Non-pigmented ciliary epithelial cell (primary cell): ENCODE measurements at regions not wholly inside any gene's neighbourhood (a gene's known extent, or its start where the extent isn't known, plus 50 kb on each side); places are given as distances from the start of the nearest gene placed in this dataset.

ENCODE experiments used
- DNase-seq: peaks from one replicate; pipeline ENCODE4 v3.0.0-alpha.2; 2010; ENCODE audit warnings: low read depth

- DNase-seq: no peak
Measured at GRCh38 chr2:15780912-15781574, 159.3 kb upstream of the MYCN start.

DNA sequence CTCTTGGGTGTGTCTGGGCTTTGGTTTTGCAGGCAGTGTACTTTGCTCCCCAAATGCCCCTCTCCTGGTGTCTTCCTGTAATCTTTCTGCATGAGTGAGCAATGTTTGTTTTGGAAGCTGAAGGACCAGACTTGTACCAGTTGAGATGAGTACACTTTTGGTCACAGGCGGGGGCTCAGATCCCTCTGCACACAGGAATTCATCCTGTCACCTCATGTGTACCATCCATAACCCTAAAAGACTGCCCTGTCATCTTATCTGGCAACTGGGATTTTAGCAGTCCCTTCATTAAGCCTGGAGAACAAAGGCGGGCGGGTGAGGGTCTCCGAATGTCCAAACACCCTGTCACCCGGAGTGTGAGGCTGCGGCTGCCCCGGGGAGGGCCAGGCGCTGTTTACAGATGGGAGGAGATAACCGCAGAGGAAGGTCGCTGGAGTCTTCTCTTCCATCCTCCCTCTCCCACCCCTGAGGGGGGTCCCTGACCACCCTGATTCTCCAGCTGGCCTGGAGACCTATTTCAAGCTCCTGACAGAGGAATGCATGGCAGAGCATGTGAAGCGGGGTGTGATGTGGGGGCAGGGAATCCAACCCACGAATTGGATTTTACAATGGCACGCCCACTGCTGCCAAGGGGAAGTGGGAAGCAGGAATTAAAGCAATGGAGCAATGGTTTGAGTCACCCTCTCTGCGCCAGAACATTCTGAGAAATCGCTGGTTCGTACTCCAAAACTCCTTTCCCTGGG, 158.2 kb upstream of the MYCN start:
- peak; percentile 6 for DNase-seq

GRCh38 chr2:15782769-15783294, 157.5 kb upstream of the MYCN start:
- DNase-seq: no peak

DNA sequence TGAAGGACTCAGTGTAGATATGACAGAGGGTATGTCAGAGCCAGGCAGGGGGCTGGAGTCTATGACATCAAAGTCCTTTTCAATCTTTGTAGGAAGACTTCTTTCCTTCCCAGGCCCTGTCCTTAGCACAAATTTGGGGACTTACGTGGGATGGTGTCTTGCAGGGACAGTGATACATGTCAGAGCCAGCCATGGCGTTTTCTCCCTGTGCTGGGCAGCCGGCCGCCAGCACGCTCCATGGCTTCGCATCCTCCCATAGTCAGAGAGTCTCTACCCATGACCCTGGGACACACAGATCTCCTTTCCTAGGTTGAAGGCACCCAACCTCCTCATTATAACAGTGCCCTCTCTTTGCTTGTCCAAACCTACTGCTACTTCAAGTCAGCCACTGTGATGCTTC, 156.9 kb upstream of the MYCN start:
- no peak for DNase-seq

- DNase-seq: no peak
Measured at GRCh38 chr2:15784106-15784885, 156.1 kb upstream of the MYCN start.

- no peak for DNase-seq
Measured at GRCh38 chr2:15784886-15785801, 155.2 kb upstream of the MYCN start.

DNA sequence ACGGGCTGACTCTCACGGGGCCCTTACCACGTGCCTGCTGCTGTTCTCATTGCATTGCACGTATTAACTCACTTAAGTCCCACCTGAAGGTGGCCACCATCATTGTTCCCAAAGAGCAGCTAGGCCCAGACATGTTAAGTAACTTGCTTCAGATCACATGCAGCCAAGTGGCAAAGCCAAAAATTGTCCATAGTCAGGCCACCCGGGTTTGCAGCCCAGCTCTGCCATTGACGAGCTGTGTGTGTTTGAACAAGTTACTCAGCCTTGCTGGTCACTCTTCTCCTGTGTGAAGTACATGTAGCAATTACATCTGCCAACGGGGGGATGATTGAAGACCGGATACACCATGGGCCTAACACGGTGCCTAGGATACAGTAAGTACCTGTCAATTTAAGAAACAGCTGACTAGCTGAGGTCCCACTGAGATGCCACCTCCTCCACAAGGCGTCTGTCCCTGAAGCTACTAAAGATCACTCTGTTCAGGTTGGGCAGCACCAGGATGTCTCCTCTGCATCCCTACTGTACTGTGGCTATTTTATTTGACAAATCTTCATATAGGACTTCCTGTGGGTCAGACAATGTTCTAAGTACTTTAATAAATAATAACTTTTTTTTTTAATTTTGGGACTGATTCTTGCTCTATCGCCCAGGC, 154.2 kb upstream of the MYCN start:
- DNase-seq: no peak

DNA sequence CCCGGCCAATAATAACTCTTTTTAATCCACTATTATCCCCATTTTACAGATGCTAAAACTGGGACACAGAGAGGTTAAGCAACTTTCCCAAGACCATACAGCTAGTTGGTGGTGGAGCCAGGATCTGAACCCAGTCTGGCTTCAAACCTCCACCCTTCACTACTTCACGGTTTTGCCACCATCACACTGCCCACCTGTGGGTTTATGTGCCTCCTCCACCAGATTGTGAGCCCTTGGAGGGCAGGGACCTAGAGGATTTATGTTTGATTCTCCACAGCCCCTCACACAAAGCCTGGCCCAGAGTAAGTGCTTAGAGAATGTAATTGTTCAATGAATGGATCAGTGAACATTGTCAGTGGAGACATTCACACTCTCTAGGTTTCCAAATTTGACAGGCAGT, 153.4 kb upstream of the MYCN start:
- no peak for DNase-seq

GRCh38 chr2:15787535-15788454, 152.6 kb upstream of the MYCN start:
- DNase-seq: no peak

DNA sequence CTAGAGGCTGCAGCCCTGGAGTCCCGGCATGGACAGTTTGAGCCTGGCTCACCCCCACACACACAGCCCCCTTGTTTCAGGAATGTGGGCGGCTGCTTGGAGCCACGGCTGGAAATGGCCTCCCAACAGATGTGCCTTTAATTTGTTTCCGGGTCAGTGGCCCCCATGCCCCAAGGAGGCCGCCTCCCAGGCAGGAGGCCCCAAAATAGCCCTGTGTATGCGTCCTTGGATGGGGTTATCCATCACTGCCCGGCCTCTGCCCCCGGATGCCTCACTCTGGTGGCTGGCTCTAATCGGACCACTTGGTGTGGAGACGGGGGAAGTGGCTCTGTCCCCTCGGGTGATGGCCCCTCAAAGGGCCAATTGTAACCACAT, 151.9 kb upstream of the MYCN start:
- no peak for DNase-seq

- DNase-seq: no peak
Measured at GRCh38 chr2:15788830-15789229, 151.5 kb upstream of the MYCN start.

DNA sequence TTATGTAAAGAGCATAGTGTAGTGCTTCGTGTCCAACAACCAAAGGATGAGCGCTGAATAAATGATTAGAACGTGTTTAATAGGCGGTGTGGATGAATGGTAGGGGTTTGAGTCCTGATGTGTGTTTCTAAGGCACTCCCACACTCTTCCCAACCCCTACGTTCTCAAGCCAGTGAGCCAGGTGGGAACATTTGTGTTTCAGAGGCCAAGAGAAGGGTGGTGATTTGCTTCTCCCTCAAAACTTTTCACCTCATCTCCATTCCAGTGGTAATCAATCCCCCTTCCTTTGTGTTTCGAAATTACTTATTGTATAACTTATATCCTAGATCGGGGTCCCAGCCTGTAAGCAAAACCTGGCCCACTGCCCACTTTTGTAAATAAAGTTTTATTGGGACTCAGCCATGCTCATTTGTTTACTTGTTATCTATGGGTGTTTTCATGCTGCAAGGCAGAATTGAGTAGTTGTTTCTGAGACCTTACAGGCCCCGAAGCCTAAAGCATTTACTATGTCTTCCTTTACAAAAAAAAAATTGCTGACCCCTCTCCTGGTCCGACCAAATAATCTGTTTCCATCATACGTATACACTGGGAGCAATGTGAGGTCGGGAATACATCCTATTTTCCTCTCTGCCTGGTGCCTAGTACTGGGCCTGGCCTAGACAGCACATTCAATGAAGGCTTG, 150.8 kb upstream of the MYCN start:
- DNase-seq: no peak

DNA sequence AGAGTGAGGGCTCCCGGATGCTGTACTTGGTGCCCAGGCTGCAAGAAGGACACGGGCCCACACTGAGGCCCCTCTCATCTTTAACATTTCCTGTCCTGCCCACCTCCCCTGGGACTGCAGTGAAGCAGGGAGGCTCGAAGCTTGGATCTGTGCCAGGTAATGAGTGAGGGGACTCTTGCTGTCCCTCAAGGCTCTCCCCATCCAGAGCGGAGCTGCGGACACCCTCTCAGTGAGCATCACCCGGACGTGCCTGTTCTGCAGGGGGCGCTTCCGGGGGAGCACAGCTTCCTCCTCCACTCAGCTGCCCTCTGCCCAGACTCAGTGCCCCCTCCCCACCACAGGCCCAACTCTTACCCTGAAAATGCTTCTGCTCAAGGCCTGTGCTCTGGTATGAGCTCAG, 150.0 kb upstream of the MYCN start:
- DNase-seq: no peak

GRCh38 chr2:15790838-15791237, 149.5 kb upstream of the MYCN start:
- DNase-seq: no peak

GRCh38 chr2:15791294-15791693, 149.1 kb upstream of the MYCN start:
- DNase-seq: no peak

GRCh38 chr2:15792331-15792730, 148.0 kb upstream of the MYCN start:
- no peak for DNase-seq

DNA sequence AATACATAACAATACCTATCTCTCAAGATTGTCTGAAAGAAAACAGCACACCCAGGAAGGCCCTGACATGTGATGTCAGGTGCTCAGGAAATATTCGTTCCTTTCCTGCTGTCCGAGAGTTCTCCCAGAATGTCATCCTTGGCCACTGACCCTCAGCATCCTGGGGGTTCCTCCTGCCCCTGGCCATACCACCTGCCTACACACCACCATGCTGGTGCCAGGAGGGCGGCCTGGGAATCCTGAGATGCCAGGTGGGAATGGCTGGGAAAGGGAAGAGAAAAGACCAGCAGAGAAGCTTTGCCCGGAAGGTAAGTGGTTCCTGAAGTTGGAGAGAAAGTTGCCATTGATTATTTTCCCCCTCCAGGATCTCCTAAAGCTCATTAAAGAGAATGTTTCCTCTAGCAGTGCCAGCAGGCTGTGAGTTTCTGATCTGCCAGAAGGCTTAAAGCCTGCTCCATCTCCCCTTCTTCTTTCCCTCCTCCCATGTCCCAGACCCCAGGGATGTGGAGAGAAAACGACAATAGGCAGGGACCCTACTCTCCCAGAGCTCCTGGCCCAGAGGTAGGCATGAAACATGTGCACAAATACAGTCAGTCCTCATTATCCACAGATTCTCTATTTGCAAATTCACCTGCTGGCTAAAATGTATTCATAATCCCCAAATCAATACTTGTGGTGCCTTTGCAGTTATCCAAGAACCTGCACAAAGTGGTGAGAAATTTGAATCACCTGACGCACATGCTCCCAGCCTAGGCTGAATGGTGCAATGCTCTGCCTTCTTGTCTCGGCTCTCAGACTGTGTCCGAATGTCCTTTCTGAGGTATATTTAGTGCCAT, 147.1 kb upstream of the MYCN start:
- no peak for DNase-seq

GRCh38 chr2:15793978-15794377, 146.4 kb upstream of the MYCN start:
- DNase-seq: no peak
